Fibroblast of mammary gland (primary cell): ENCODE measurements at regions not wholly inside any gene's neighbourhood (a gene's known extent, or its start where the extent isn't known, plus 50 kb on each side); places are given as distances from the start of the nearest gene placed in this dataset.
"Not testable (repeated sequence)": the region's sequence is repeated elsewhere in the genome, so short reads cannot be mapped to it uniquely, and the experiment has no call there.

Experiments
- DNase-seq: peaks from one replicate; pipeline ENCODE4 v3.0.0-alpha.2; 2010; ENCODE audit warnings: low read depth
- H3K4me3 ChIP-seq: 2 replicates; pipeline ENCODE4 v1.5.1; 2011; ENCODE audit warnings: low read depth, mild to moderate bottlenecking, low read length, moderate library complexity; ENCODE audit not compliant: control insufficient read depth
- TF ChIP-seq, protein P1 (sequence below): conservative IDR thresholded peaks from 2 replicates; pipeline ENCODE4 v1.5.1; 2011; ENCODE audit warnings: low read depth, low read length, inconsistent platforms; ENCODE audit not compliant: control insufficient read depth, insufficient read depth

DNA sequence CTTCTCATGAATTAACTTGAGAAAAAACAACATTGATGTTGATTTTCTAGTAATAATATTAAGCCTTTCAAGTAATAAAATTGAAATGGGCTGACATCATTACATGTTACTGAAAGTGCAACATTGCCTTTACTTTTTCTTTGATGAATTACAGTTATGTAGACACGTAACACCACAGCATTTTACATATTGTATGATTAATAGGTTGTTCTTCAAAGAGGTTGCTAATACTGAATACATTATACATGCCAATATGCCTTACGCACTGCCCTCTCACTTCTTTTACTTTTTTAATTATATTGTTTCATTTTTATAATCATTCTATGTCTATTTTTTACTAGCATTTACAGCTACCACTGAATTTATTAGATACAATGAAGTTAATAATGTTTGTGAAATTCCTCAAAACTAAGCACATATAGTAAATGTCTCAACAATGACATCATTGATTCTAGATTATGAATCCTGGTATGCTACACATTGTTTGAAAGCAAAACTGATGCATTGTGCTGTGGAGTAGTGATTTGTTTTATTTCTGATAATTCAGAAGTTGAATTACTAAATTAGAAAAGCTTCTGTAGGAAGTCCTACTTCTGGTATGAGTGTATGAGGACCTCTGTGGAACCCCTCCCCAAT lies 464.4 kb upstream of the IZUMO3 start:
- DNase-seq: no peak
- TF ChIP-seq, protein P1, sequence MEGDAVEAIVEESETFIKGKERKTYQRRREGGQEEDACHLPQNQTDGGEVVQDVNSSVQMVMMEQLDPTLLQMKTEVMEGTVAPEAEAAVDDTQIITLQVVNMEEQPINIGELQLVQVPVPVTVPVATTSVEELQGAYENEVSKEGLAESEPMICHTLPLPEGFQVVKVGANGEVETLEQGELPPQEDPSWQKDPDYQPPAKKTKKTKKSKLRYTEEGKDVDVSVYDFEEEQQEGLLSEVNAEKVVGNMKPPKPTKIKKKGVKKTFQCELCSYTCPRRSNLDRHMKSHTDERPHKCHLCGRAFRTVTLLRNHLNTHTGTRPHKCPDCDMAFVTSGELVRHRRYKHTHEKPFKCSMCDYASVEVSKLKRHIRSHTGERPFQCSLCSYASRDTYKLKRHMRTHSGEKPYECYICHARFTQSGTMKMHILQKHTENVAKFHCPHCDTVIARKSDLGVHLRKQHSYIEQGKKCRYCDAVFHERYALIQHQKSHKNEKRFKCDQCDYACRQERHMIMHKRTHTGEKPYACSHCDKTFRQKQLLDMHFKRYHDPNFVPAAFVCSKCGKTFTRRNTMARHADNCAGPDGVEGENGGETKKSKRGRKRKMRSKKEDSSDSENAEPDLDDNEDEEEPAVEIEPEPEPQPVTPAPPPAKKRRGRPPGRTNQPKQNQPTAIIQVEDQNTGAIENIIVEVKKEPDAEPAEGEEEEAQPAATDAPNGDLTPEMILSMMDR: no peak
- no peak overlapping the region for H3K4me3 ChIP-seq

DNA sequence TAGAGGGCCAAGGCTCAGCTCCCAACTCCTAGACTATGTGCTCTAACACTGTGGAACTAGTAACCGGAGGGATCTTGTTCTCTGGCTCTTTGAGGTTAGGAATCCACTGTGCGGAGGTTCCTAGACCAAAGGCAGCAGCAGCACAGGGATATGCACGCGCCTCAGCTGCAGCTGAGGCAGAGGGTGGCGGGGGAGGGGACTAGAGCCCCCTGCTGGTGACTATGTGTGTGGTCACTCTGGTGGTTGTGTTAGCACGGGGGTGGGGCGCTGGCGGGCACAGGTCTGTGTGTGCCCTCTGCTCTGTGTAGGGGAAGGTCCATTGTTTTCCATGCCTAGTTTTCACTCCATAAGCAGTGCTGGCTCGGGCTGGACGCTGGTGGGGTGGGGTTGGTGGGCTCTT lies 458.0 kb upstream of the IZUMO3 start:
- DNase-seq: no peak
- no peak overlapping the region for H3K4me3 ChIP-seq
- TF ChIP-seq, protein P1: no peak

DNA sequence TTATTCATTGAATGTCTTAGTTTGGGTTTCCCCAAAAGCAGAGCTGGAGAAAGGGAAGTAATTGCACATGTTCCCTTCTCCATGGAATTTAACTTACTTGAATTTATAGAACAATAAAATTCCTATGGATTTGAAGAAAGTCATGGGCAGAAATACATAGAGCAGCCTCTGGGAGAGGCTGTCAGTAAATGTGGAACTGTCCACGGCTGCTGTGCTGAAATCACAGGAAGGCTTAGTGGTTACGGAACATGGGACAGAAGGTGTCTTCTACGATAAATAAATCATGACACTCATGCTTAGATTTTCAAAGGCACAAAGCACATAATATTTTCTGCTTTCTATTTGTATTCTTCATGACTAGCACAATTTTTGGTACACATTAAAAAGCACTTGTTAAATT lies 440.6 kb upstream of the IZUMO3 start:
- no peak overlapping the region for H3K4me3 ChIP-seq
- no peak for DNase-seq
- TF ChIP-seq, protein P1: no peak

DNA sequence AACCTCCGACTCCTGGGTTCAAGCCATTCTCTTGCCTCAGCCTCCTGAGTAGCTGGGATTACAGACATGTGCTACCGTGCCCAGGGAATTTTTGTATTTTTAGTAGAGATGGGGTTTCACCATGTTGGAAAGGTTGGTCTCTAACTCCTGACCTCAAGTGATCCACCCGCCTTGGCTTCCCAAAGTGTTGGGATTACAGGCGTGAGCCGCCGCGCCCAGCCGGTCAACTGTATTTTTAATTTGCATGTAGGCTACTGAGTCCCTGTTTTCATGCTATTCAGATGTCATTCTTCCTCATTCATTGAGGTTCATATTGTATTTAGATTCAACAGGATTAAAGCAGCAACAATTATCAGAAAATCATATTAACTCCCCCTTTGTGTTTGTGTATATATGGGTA lies 425.1 kb upstream of the IZUMO3 start:
- not testable (repeated sequence) for H3K4me3 ChIP-seq

DNA sequence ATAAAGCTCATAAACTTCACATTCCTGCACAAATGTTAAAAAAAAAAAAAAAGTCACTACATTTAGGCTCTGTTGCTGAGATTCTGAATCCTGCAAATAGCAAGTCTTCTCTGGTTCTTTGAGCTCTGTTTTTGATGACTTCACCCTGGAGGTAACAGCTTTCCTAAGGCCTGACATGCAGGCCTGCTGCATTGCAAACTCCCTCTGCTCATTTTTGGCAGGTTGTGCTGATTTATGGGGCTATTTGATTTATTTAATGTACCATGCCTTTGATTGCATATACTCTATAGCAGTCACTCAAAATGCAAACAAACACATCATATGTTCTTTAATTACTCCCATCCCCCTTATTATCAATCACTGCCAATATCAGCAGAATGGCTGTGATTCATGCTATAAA lies 416.1 kb upstream of the IZUMO3 start:
- TF ChIP-seq, protein P1: no peak
- no peak overlapping the region for H3K4me3 ChIP-seq
- DNase-seq: no peak

More for the DNA sequence above, 425.1 kb upstream of the IZUMO3 start:
- DNase-seq: not testable (repeated sequence)

DNA sequence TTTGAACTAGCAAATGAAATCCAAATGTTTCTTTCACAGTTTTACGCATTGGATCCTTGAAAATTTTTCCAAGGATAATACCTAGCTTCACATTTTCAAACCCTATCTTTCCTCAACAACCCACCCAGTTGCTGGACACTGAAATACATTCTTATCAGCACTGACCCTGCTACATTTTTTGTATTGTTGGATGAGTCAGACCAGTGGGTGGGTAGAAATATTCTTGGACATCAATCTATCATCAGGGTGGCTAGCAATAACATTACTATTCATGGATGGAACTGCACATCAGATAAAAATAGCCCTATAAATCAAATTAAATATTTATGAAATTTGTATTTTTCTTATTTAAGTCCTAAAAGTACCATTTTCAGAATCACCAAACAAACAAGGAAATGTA lies 407.4 kb upstream of the IZUMO3 start:
- TF ChIP-seq, protein P1: no peak
- no peak overlapping the region for H3K4me3 ChIP-seq
- DNase-seq: no peak

DNA sequence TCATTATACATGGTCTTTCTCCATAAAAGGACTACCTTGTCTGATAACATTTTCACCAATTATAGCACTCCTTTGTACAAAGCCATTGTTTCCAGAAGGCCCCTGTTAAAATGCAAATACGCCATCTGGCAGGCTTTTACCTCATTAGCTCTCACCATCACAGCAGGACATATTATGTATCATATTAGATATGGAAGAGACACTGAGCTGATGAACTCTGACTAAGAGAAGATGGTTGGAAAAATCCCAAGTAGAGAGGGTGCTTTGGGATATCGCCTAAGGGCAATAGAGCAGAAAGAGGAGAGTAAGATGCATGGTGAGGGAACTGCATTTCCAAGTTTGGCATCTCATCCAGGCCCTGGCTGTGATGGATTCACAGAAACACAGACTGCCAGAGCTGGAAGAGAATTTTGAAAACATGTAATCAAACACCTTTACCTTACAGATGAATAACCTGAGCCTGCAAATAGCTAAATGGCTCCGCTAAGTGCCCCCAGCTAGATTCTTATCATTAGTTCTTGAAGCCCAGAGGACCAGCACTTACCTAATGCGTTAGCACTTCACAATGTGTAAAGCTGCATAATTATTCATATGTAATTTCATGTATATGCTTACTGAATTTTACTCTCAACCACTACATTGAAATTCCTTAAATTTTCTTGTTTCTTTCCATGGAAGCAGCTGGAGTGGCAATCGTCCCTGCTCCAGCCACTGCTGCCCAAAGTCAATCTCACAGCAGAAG lies 393.6 kb upstream of the IZUMO3 start:
- DNase-seq: no peak
- no peak overlapping the region for H3K4me3 ChIP-seq
- TF ChIP-seq, protein P1: no peak
